Immature natural killer cell (primary cell): ENCODE measurements at regions not wholly inside any gene's neighbourhood (a gene's known extent, or its start where the extent isn't known, plus 50 kb on each side); places are given as distances from the start of the nearest gene placed in this dataset.
A peak's percentile ranks its signal among the peaks of the same experiment; 100 is the strongest.

Experiments
- DNase-seq, 3 donors: peaks; one replicate each; pipeline ENCODE4 v3.0.0; 2022; ENCODE audit warnings: mixed read lengths in 1 of 3
- H3K27ac Mint-ChIP-seq, 6 donors: one replicate each; pipeline ENCODE4 v1.8.0; 2020; ENCODE audit warnings: mixed read lengths in 6 of 6, mild to moderate bottlenecking in 5 of 6, inconsistent platforms in 4 of 6, moderate library complexity in 3 of 6
- H3K27me3 Mint-ChIP-seq, 3 donors: one replicate each; pipeline ENCODE4 v1.8.0; 2020 to 2021; ENCODE audit warnings: low read depth in 3 of 3, mild to moderate bottlenecking in 3 of 3, mixed read lengths in 3 of 3, moderate library complexity in 3 of 3, inconsistent platforms in 1 of 3
- H3K36me3 Mint-ChIP-seq, 3 donors: one replicate each; pipeline ENCODE4 v1.8.0; 2020; ENCODE audit warnings: mixed read lengths in 3 of 3, inconsistent platforms in 2 of 3, mild to moderate bottlenecking in 2 of 3
- H3K4me1 Mint-ChIP-seq, 2 donors: one replicate each; pipeline ENCODE4 v1.8.0; 2020; ENCODE audit warnings: inconsistent platforms in 2 of 2, mild to moderate bottlenecking in 2 of 2, mixed read lengths in 2 of 2, moderate library complexity in 1 of 2
- H3K4me3 Mint-ChIP-seq, 5 donors: one replicate each; pipeline ENCODE4 v1.8.0; 2020; ENCODE audit warnings: mild to moderate bottlenecking in 5 of 5, mixed read lengths in 5 of 5, inconsistent platforms in 3 of 5, moderate library complexity in 3 of 5
- H3K9me3 Mint-ChIP-seq, 6 donors: one replicate each; pipeline ENCODE4 v1.8.0; 2020; ENCODE audit warnings: mild to moderate bottlenecking in 6 of 6, mixed read lengths in 6 of 6, inconsistent platforms in 4 of 6, moderate library complexity in 3 of 6

DNA sequence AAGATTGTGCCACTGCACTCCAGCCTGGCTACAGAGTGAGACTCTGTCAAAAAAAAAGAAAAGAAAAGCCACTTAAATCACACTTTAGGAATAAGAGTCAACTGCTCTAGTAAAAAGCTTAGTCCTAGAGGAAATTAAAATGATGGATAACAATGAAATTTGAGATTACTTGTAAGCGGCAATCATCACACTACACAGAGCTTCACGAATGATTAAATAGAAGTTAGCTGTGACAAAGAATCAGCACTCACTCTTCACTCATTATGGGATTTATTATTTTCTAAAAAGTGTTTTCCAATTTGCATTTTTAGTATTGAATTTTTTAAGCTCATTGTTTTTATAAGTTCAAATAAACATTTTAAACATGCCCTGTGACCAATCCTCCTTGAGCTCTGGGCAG lies 718.0 kb downstream of the UTRN start:
- Mint-ChIP-seq H3K4me3 (no peak overlapping the region), H3K27ac (no peak overlapping the region), H3K36me3 (no peaks in the 10 kb centered on the region), H3K27me3 (peaks cover 5 to 8% (median 5%) of the 10 kb centered on the region in 3 donors), H3K9me3 (no peaks in the 10 kb centered on the region), H3K4me1 (no peaks in the 10 kb centered on the region)
- no peak for DNase-seq

DNA sequence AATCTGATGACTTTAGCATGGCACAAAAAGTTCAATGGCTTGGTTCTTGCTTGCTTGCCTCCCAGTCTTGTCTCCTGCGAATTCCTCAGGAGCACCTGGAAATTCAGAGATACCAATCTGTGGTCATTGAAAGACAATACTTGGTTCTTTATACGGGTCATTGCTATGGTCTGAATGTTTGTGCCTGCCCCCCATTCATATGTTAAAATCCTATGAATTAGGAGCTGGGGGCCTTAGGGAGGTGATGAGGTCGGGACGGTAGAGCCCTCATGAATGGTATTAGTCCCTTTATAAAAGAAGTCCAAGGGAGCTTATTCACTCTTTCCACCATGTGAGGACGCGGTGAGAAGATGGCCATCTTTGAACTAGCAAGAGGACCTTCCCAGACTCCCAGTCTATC lies 721.8 kb downstream of the UTRN start:
- Mint-ChIP-seq H3K27ac (no peak overlapping the region), H3K4me3 (no peak overlapping the region), H3K27me3 (peaks cover 2 to 11% (median 11%) of the 10 kb centered on the region in 3 donors), H3K4me1 (no peaks in the 10 kb centered on the region), H3K36me3 (peaks cover 0 to 3% (median 0%) of the 10 kb centered on the region in 3 donors), H3K9me3 (no peaks in the 10 kb centered on the region)
- DNase-seq, result no peak

DNA sequence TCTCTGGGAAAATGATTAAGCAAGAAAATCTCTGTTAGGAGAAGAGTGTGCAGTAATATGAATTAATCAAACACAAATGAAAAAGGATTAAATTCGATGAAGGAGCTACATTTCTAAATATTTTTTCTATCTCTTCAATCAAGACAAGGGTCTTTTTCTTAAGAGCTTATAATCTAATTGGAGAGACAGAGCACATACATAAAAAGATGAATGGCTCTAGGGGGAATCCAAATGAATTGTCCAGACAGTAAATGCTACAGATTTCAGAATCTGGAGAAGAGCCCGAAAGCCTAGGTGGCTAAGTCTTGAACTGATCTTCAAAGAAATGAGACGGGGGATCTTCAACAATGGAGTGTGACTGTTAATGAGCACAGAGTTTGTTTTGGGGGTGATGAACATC lies 723.6 kb downstream of the UTRN start:
- H3K4me1 Mint-ChIP-seq, result no peaks in the 10 kb centered on the region
- no peak for DNase-seq
- H3K36me3 Mint-ChIP-seq, result peaks cover 0 to 3% (median 0%) of the 10 kb centered on the region in 3 donors
- H3K27me3 Mint-ChIP-seq, result peaks cover 3 to 13% (median 12%) of the 10 kb centered on the region in 3 donors
- H3K9me3 Mint-ChIP-seq, result no peaks in the 10 kb centered on the region
- no peak overlapping the region for H3K27ac Mint-ChIP-seq
- H3K4me3 Mint-ChIP-seq, result no peak overlapping the region

DNA sequence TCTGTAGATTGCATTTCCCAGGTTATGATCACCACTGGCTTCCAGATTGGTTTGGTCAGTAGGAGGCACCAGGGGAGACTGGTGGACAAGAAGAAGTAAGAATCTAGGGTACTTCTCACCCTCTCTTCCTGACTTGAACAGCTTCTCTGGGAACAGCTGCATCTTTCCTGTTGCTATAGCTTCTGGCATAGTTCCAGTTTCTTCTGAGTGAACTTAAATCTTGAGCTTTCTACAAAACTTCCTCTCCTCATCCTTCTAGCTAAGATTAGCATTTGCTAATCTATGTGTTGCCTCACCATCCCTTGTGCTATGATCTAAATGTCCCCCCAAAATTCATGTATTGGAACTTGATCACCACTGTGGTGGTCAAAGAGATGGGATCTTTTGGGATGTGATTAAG lies 724.6 kb downstream of the UTRN start:
- Mint-ChIP-seq H3K27ac (no peak overlapping the region), H3K4me3 (no peak overlapping the region), H3K27me3 (peaks cover 3 to 12% (median 11%) of the 10 kb centered on the region in 3 donors), H3K9me3 (no peaks in the 10 kb centered on the region), H3K4me1 (no peaks in the 10 kb centered on the region), H3K36me3 (peaks cover 0 to 3% (median 0%) of the 10 kb centered on the region in 3 donors)
- no peak for DNase-seq

DNA sequence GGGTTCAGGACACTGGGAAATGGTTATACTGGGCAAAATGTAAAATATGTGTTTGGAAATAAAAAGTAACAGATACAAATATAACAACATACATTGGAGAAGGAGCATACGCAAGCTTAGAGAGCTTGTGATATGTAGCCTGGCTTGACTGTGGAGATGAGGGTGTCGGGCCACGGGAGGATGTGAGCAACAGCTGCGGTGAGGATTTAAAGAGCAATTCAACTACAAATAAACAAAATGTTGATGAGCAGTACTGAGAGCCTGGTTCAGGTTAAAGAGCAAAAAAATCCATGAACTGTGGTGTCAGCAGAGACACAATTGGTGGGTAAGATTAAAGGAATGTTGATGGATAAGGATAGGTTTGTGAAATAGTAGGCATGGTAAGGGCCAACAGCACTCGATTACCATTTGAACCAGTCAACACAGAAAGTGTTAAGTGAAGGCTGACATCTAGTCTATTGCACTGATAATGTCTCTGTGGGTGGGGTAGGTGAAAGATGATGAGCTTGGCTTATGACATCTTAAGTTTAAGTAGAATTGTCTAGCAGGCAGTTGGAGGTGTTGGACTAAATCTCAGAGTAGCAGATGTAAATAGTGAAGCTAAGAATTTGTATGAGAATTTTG lies 723.2 kb downstream of the EPM2A start:
- DNase-seq, result peak in 2 of 3 donors; percentile 2 to 37
- peaks cover 0 to 3% (median 0%) of the 10 kb centered on the region in 3 donors for H3K36me3 Mint-ChIP-seq
- no peaks in the 10 kb centered on the region for H3K9me3 Mint-ChIP-seq
- no peaks in the 10 kb centered on the region for H3K4me1 Mint-ChIP-seq
- H3K4me3 Mint-ChIP-seq, result peak overlapping the region in 2 of 5 donors; percentile 5 to 28
- H3K27ac Mint-ChIP-seq, result peak overlapping the region in 3 of 6 donors; percentile 44 to 73 (median 51)
- H3K27me3 Mint-ChIP-seq, result peaks cover 3 to 10% (median 9%) of the 10 kb centered on the region in 3 donors

DNA sequence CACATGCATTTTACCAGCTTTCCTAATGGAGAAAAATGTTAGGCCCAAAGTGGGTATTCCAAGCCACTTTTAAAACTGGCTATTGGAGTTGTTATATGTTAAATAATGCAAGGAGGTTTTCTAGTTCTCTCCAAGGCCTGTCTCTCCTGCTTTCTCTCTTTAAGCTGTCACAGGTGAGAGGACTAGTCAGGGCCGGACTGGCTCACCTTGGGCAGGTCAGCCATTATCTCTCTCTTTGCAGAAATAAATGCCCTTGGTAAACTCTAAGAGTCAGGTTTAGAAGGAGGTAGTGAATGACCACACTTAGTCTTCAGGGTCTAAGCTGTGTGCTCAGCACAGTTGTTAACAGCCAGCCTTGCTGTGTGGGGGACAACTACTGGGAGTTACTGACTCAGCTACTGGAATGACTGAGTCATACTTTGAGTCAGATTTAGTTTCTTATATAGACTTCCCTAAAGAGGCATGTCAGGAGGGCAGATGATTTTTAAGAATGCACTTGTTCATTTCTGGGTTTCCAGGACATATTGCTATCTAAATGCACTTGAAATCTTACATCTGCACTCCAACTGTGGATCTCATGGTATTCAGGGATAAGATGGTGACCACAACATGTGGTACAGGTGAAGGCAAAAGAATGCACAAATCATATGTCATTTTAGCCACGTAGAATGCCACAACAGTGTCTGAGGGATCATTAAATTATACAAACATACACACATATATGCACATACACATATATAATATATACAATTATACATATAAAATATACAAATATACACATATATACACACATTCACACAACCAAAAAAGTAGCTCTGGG lies 719.4 kb downstream of the EPM2A start:
- Mint-ChIP-seq H3K9me3 (no peaks in the 10 kb centered on the region), H3K27me3 (peaks cover 3 to 7% (median 6%) of the 10 kb centered on the region in 3 donors), H3K27ac (no peak overlapping the region), H3K4me3 (no peak overlapping the region), H3K4me1 (no peaks in the 10 kb centered on the region), H3K36me3 (no peaks in the 10 kb centered on the region)
- no peak for DNase-seq

DNA sequence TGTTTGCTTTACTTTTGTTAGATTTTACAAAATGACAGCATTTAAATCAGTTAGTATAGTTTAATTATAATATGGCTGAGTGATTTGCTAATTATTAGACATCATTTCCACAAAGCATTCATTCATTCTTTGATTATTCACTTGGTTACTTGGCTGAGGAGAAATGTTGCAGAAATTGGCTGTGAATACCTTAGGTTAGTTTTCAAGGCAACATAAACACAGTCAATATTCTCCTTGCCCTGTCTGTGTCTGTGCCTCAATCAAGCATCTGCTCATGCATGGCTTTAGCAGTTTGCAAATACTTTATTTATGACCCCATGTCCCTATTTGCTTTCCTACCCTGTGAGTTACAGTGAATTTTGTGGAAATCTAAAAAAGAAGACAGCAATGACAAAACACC lies 718.3 kb downstream of the EPM2A start:
- Mint-ChIP-seq H3K36me3 (no peaks in the 10 kb centered on the region), H3K27me3 (peaks cover under 1 to 8% (median 3%) of the 10 kb centered on the region in 3 donors), H3K9me3 (no peaks in the 10 kb centered on the region), H3K4me3 (no peak overlapping the region), H3K4me1 (no peaks in the 10 kb centered on the region), H3K27ac (no peak overlapping the region)
- DNase-seq, result no peak

DNA sequence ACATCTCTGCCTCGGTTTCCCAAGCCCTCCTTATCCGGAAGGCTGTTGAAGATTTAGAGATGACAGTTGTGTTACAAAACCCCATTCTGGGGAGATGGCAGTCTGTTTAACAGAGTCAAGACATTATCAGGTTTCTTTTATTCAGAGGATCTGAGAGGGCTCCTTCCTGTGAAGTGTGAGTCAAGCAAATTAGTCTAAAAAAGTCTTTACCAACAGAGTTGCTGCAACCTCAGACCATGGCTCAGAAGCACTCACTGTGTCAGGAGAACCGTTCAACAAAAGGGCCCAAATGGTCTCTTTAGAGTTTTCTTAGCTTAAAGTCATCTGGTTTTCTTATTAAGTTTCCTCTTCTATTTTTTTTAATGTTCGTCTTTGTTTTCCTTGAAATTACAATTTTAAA lies 717.8 kb downstream of the EPM2A start:
- H3K27ac Mint-ChIP-seq, result no peak overlapping the region
- H3K27me3 Mint-ChIP-seq, result peaks cover 0 to 6% (median 2%) of the 10 kb centered on the region in 3 donors
- H3K4me1 Mint-ChIP-seq, result no peaks in the 10 kb centered on the region
- H3K9me3 Mint-ChIP-seq, result no peaks in the 10 kb centered on the region
- no peak overlapping the region for H3K4me3 Mint-ChIP-seq
- H3K36me3 Mint-ChIP-seq, result no peaks in the 10 kb centered on the region
- no peak for DNase-seq

DNA sequence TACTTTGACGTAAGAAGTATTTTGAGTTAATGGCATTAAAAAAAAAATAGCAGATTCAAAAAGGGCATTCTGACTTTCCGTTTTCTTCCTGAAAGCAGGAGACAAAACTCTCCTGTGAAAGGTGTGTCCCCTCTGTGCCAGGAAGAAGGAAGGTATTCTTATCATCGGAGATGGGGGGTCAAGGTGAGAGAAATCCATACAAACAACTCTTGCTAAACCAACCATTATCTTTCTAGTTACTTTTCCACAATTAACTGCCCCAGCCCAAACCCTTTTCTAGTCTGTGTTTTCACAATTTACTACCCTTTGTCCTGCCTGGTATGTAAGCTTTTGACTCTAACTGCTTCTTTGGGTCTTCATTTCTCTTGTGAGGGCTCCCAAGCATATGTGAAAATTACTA lies 717.3 kb downstream of the EPM2A start:
- Mint-ChIP-seq H3K36me3 (no peaks in the 10 kb centered on the region), H3K27me3 (peaks cover 0 to 5% (median 1%) of the 10 kb centered on the region in 3 donors), H3K4me3 (no peak overlapping the region), H3K4me1 (no peaks in the 10 kb centered on the region), H3K9me3 (no peaks in the 10 kb centered on the region), H3K27ac (no peak overlapping the region)
- no peak for DNase-seq

DNA sequence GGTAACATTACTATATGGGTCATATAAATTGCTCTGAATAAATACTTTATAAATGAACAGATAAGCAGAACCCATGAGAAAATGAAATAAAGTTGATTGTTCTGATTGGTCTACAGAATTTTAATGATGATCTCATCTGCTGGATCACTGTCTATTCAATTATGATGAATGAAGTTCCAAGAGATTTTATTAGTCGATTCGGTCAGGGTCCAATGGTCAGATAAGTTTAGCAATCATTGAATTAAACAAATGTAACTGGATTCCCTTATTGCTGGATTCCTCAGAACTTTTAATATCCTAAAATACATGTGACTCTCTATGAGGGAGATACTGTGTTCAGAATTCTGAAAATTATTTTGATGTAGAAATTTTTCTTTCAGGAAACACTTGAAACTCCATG lies 715.2 kb downstream of the EPM2A start:
- H3K9me3 Mint-ChIP-seq, result no peaks in the 10 kb centered on the region
- H3K36me3 Mint-ChIP-seq, result no peaks in the 10 kb centered on the region
- H3K4me1 Mint-ChIP-seq, result no peaks in the 10 kb centered on the region
- H3K27me3 Mint-ChIP-seq, result peaks cover 0 to 5% (median 4%) of the 10 kb centered on the region in 3 donors
- no peak for DNase-seq
- no peak overlapping the region for H3K27ac Mint-ChIP-seq
- no peak overlapping the region for H3K4me3 Mint-ChIP-seq

DNA sequence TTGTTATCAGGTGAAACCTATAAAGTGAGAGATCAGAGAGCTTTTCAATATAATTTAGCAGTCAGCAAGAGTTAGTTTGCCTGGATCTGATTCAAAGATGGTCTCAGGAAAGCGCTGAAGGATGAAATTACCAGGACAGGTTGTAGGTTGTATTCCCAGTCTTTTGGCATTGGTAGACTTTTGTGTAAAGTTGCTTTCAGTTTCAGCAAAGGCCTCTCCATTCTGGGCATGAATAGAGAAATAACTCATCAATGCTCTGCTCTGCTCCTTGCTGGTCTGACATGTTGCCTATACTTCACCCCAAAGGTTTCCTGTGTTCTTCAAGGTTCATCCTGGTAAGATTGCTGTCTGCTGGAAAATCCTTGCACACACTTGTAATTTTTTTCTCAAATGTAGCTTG lies 714.8 kb downstream of the EPM2A start:
- Mint-ChIP-seq H3K27me3 (peaks cover 0 to 5% (median 4%) of the 10 kb centered on the region in 3 donors), H3K4me1 (no peaks in the 10 kb centered on the region), H3K27ac (no peak overlapping the region), H3K36me3 (no peaks in the 10 kb centered on the region), H3K9me3 (no peaks in the 10 kb centered on the region), H3K4me3 (no peak overlapping the region)
- no peak for DNase-seq

DNA sequence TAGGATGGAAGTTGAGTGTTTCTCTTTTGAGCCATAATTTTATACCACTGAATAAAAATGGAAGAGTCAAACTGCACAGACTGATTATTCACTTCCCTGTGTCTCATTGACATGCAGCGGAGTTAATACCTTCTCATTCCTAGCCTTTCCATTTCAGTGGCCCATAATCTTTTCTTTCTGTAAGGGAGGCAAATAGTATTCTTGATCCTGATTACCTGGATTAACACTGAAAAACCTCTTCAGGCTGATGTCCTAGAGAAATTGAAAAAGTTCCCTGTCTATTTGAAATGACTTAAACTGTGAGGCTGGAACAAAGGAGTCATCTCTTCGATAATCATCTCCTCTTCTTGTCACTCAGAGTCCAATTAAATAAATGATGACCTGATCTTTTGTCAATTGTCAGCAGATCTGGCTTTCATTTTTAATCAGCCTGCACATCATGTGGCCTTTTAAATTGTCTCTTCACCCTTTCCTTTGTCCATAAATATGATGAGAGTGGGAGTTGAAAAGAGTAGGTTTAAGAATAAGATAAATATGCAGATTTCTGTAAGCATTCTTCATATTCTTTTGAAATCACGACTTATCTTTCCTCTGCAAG lies 713.0 kb downstream of the EPM2A start:
- DNase-seq, result no peak
- Mint-ChIP-seq H3K4me3 (no peak overlapping the region), H3K27me3 (peaks cover 0 to 5% (median 4%) of the 10 kb centered on the region in 3 donors), H3K27ac (no peak overlapping the region), H3K9me3 (no peaks in the 10 kb centered on the region), H3K4me1 (no peaks in the 10 kb centered on the region), H3K36me3 (no peaks in the 10 kb centered on the region)

DNA sequence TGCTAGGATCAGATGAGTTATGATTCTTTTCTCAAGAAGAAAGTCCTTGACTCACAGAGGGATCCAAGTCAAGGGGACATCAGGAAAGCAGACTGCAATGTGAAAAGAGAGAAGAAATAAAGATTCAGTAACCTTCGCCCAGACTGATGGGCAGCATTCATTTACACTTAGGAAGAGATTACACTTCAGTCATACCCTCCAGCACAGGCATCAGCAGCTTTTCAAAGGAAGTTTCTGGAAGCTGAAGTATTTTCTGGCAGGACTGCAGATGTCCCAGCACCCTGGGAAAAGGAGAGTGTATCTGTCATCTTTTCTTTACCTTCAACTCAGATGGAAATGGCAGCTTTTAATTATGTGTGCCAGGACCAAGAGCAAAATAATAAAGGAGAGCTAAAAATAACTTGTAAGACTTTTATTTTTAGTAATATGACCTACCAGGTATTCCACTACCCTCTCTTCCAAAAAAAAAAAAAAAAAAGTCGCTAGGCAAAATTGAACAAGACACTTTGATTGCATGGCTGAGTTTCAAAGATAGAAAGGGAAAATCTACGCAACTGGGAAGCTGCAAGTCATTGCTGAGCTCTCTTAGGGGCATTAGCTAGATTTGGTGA lies 712.1 kb downstream of the EPM2A start:
- H3K27me3 Mint-ChIP-seq, result peaks cover 0 to 5% (median 5%) of the 10 kb centered on the region in 3 donors
- H3K27ac Mint-ChIP-seq, result no peak overlapping the region
- DNase-seq, result no peak
- H3K36me3 Mint-ChIP-seq, result no peaks in the 10 kb centered on the region
- H3K9me3 Mint-ChIP-seq, result no peaks in the 10 kb centered on the region
- H3K4me1 Mint-ChIP-seq, result no peaks in the 10 kb centered on the region
- H3K4me3 Mint-ChIP-seq, result no peak overlapping the region

DNA sequence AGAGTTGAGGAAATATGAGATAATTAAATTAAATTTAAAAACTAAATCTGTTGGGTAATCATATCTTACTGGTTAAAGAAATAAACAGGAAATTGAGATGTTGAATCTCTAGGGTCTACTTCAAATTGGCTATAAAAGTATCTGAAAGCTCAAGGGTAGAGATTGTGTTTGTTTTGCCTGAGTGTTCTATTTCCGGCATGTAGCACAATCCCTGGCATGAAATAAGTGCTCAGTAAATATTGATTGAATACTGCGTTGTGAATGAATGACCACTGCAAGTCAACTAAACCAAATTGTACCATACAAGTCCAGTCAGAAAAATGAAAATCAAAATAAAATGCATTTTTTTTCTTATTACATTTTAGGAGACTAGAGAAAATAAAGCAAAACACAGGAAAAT lies 709.8 kb downstream of the EPM2A start:
- Mint-ChIP-seq H3K27ac (no peak overlapping the region), H3K27me3 (peaks cover under 1 to 10% (median 5%) of the 10 kb centered on the region in 3 donors), H3K4me1 (no peaks in the 10 kb centered on the region)

More for the DNA sequence above, 709.8 kb downstream of the EPM2A start:
- H3K4me3 Mint-ChIP-seq, result no peak overlapping the region
- H3K9me3 Mint-ChIP-seq, result no peaks in the 10 kb centered on the region
- no peak for DNase-seq
- H3K36me3 Mint-ChIP-seq, result no peaks in the 10 kb centered on the region
